H9 (cell line): ENCODE measurements at regions not wholly inside any gene's neighbourhood (a gene's known extent, or its start where the extent isn't known, plus 50 kb on each side); places are given as distances from the start of the nearest gene placed in this dataset.

Experiments used
- DNase-seq: peaks from one replicate; pipeline ENCODE4 v3.0.0-alpha.2; 2017
- H2AFZ ChIP-seq: one replicate; pipeline ENCODE4 v1.6.1; 2013; ENCODE audit warnings: mild to moderate bottlenecking, low read length, control low read depth, moderate library complexity
- H2AK5ac ChIP-seq: 2 replicates; pipeline ENCODE4 v1.6.1; 2013; ENCODE audit warnings: low read length, control low read depth, mixed read lengths; ENCODE audit not compliant: insufficient read length
- H2BK120ac ChIP-seq: one replicate; pipeline ENCODE4 v1.6.1; 2013; ENCODE audit warnings: low read depth, mild to moderate bottlenecking, low read length, control low read depth, inconsistent platforms; ENCODE audit not compliant: poor library complexity, severe bottlenecking
- H2BK12ac ChIP-seq: 2 replicates; pipeline ENCODE4 v1.6.1; 2013; ENCODE audit warnings: low read length, control low read depth, mixed read lengths, low read depth; ENCODE audit not compliant: insufficient read length
- H2BK15ac ChIP-seq: 2 replicates; pipeline ENCODE4 v1.6.1; 2013; ENCODE audit warnings: low read depth, low read length, control low read depth
- H2BK20ac ChIP-seq: one replicate; pipeline ENCODE4 v1.6.1; 2013; ENCODE audit warnings: low read depth, mild to moderate bottlenecking, low read length, control low read depth, inconsistent platforms; ENCODE audit not compliant: poor library complexity, severe bottlenecking
- H2BK5ac ChIP-seq: 2 replicates; pipeline ENCODE4 v1.6.1; 2013; ENCODE audit warnings: low read length, control low read depth, mixed read lengths; ENCODE audit not compliant: insufficient read length
- H3K14ac ChIP-seq: 2 replicates; pipeline ENCODE4 v1.6.1; 2013; ENCODE audit warnings: low read length, control low read depth; ENCODE audit not compliant: insufficient read depth
- H3K18ac ChIP-seq: 2 replicates; pipeline ENCODE4 v1.6.1; 2013; ENCODE audit warnings: low read depth, mild to moderate bottlenecking, mixed read lengths, low read length, control low read depth; ENCODE audit not compliant: insufficient read length
- H3K23ac ChIP-seq: 2 replicates; pipeline ENCODE4 v1.6.1; 2013; ENCODE audit warnings: low read length, control low read depth, mixed read lengths, low read depth; ENCODE audit not compliant: insufficient read length
- H3K23me2 ChIP-seq: 2 replicates; pipeline ENCODE4 v1.6.1; 2013; ENCODE audit warnings: low read depth, mild to moderate bottlenecking, mixed read lengths, low read length, control low read depth; ENCODE audit not compliant: insufficient read length, poor library complexity, severe bottlenecking
- H3K27ac ChIP-seq: 2 replicates; pipeline ENCODE4 v1.5.1; 2013; ENCODE audit warnings: low read length, control low read depth, mixed read lengths, low read depth; ENCODE audit not compliant: insufficient read length
- H3K27me3 ChIP-seq: 2 replicates; pipeline ENCODE4 v1.6.1; 2013; ENCODE audit warnings: low read length, control low read depth, inconsistent platforms; ENCODE audit not compliant: insufficient read depth
- H3K4ac ChIP-seq: 2 replicates; pipeline ENCODE4 v1.6.1; 2013; ENCODE audit warnings: low read depth, mild to moderate bottlenecking, control low read depth, inconsistent platforms, low read length, moderate library complexity
- H3K4me1 ChIP-seq: 2 replicates; pipeline ENCODE4 v1.6.1; 2013; ENCODE audit warnings: low read length, control low read depth, inconsistent platforms; ENCODE audit not compliant: insufficient read depth
- H3K4me2 ChIP-seq: 2 replicates; pipeline ENCODE4 v1.6.1; 2013; ENCODE audit warnings: low read length, control low read depth, mixed read lengths; ENCODE audit not compliant: insufficient read length, insufficient read depth
- H3K56ac ChIP-seq: 2 replicates; pipeline ENCODE4 v1.6.1; 2013; ENCODE audit warnings: low read depth, mild to moderate bottlenecking, mixed read lengths, low read length, control low read depth; ENCODE audit not compliant: insufficient read length
- H3K79me1 ChIP-seq: 2 replicates; pipeline ENCODE4 v1.6.1; 2013; ENCODE audit warnings: low read depth, mild to moderate bottlenecking, moderate library complexity, low read length, control low read depth, inconsistent platforms; ENCODE audit not compliant: insufficient read depth, poor library complexity, severe bottlenecking
- H3K79me2 ChIP-seq: 2 replicates; pipeline ENCODE4 v1.6.1; 2013; ENCODE audit warnings: low read length, control low read depth, inconsistent platforms; ENCODE audit not compliant: insufficient read depth
- H3K9ac ChIP-seq: 2 replicates; pipeline ENCODE4 v1.6.1; 2013; ENCODE audit warnings: low read length, control low read depth, mixed read lengths; ENCODE audit not compliant: insufficient read length; ENCODE audit errors: extremely low read depth
- H3K9me3 ChIP-seq: one replicate; pipeline ENCODE4 v1.6.1; 2013; ENCODE audit warnings: low read depth, low read length, inconsistent platforms; ENCODE audit not compliant: control insufficient read depth
- H3T11ph ChIP-seq: one replicate; pipeline ENCODE4 v1.6.1; 2013; ENCODE audit warnings: mild to moderate bottlenecking, low read length, control low read depth, inconsistent platforms
- H4K20me1 ChIP-seq: one replicate; pipeline ENCODE4 v1.6.1; 2013; ENCODE audit not compliant: control insufficient read depth, insufficient read length, insufficient read depth
- H4K5ac ChIP-seq: 2 replicates; pipeline ENCODE4 v1.6.1; 2013; ENCODE audit warnings: low read depth, mild to moderate bottlenecking, mixed read lengths, low read length, control low read depth; ENCODE audit not compliant: insufficient read length
- H4K8ac ChIP-seq: replicated peaks from 2 replicates; pipeline ENCODE4 v1.6.1; 2013; ENCODE audit warnings: low read length, control low read depth, mixed read lengths, low read depth; ENCODE audit not compliant: insufficient read length
- H4K91ac ChIP-seq: 2 replicates; pipeline ENCODE4 v1.6.1; 2013; ENCODE audit warnings: low read depth, mild to moderate bottlenecking, moderate library complexity, mixed read lengths, low read length, control low read depth; ENCODE audit not compliant: insufficient read length
- H3K27ac Mint-ChIP-seq, 3 experiments: 2 replicates in 2 of 3; 3 replicates in 1 of 3; pipeline ENCODE4 v1.8.0; 2020 to 2021; ENCODE audit warnings: mixed read lengths in 3 of 3, mild to moderate bottlenecking in 1 of 3, moderate library complexity in 1 of 3
- H3K27me3 Mint-ChIP-seq: 2 replicates; pipeline ENCODE4 v1.8.0; 2021; ENCODE audit warnings: low read depth, mild to moderate bottlenecking, moderate library complexity, mixed read lengths
- H3K36me3 Mint-ChIP-seq, 3 experiments: 2 replicates in 2 of 3; 3 replicates in 1 of 3; pipeline ENCODE4 v1.8.0; 2020 to 2021; ENCODE audit warnings: low read depth in 3 of 3, mixed read lengths in 3 of 3; ENCODE audit not compliant: insufficient read depth in 1 of 3
- H3K4me1 Mint-ChIP-seq, 2 experiments: 2 replicates each; pipeline ENCODE4 v1.8.0; 2020; ENCODE audit warnings: mixed read lengths in 2 of 2
- H3K4me3 Mint-ChIP-seq, 2 experiments: 2 replicates in 1 of 2; 3 replicates in 1 of 2; pipeline ENCODE4 v1.8.0; 2020 to 2021; ENCODE audit warnings: mild to moderate bottlenecking in 2 of 2, mixed read lengths in 2 of 2, moderate library complexity in 1 of 2
- H3K9me3 Mint-ChIP-seq, 2 experiments: 2 replicates in 1 of 2; 3 replicates in 1 of 2; pipeline ENCODE4 v1.8.0; 2020; ENCODE audit warnings: mild to moderate bottlenecking in 2 of 2, mixed read lengths in 2 of 2, moderate library complexity in 1 of 2
- WGBS: extraction: QIAGEN DNeasy Blood & Tissue Kit; methylation state at CpG from one replicate; pipeline ENCODE4 v1.1.7; 2013; ENCODE audit warnings: missing lambda C conversion rate, low lambda C conversion rate, mixed read lengths; ENCODE audit not compliant: insufficient read length; ENCODE audit errors: extremely low coverage; 5-methylcytosine and 5-hydroxymethylcytosine counted together
- TF ChIP-seq, protein P1 (sequence below): fragments of 200-600 bp; sonication (generic); conservative IDR thresholded peaks from 3 replicates; pipeline ENCODE4 v1.8.0; 2021; ENCODE audit warnings: antibody characterized with exemption, mild to moderate bottlenecking

DNA sequence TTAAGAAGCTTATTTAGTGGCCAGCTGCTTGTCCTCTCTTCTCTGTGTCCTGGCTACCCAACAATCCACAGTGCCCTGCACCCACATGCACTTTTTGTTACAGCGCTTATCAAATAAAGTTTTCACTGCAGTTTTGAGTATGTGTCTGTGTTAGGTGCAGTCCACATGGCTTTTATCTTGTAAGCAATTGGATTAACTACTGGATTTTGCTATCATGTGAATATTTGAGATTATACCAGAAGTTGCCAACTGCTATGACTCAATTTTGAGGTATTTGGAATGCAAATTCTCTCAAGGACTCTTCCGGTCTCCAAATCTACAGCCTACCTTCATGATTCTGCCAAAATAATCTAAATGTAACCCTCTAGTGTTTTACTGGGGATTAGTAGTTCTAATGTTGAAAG is 690.2 kb downstream of the NR2F1-AS1 start:
- no peak overlapping the region for H2BK15ac ChIP-seq
- no peak overlapping the region for H3K56ac ChIP-seq
- no peaks in the 10 kb centered on the region for H4K20me1 ChIP-seq
- no peak overlapping the region for H3K4me2 ChIP-seq
- no peaks in the 10 kb centered on the region for H3K9me3 ChIP-seq
- Mint-ChIP-seq H3K4me1 (peaks cover 4% of the 10 kb centered on the region in 2 experiments), H3K36me3 (no peaks in the 10 kb centered on the region; a peak in 1 of 7 replicates), H3K4me3 (no peak overlapping the region), H3K9me3 (no peaks in the 10 kb centered on the region; a peak in 2 of 5 replicates), H3K27ac (no peak overlapping the region), H3K27me3 (peaks cover 2% of the 10 kb centered on the region; the same call in 1 of the 2 replicates)
- TF ChIP-seq, protein P1, sequence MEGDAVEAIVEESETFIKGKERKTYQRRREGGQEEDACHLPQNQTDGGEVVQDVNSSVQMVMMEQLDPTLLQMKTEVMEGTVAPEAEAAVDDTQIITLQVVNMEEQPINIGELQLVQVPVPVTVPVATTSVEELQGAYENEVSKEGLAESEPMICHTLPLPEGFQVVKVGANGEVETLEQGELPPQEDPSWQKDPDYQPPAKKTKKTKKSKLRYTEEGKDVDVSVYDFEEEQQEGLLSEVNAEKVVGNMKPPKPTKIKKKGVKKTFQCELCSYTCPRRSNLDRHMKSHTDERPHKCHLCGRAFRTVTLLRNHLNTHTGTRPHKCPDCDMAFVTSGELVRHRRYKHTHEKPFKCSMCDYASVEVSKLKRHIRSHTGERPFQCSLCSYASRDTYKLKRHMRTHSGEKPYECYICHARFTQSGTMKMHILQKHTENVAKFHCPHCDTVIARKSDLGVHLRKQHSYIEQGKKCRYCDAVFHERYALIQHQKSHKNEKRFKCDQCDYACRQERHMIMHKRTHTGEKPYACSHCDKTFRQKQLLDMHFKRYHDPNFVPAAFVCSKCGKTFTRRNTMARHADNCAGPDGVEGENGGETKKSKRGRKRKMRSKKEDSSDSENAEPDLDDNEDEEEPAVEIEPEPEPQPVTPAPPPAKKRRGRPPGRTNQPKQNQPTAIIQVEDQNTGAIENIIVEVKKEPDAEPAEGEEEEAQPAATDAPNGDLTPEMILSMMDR = no peak
- no peak overlapping the region for H2BK5ac ChIP-seq
- H3K23me2 ChIP-seq = no peaks in the 10 kb centered on the region
- no peak overlapping the region for H3K9ac ChIP-seq
- H3K23ac ChIP-seq = no peak overlapping the region
- no peak overlapping the region for H3T11ph ChIP-seq
- H2AK5ac ChIP-seq = no peak overlapping the region
- no peaks in the 10 kb centered on the region for H3K79me2 ChIP-seq
- no peak overlapping the region for H2BK20ac ChIP-seq
- H3K4ac ChIP-seq = no peak overlapping the region
- H3K14ac ChIP-seq = no peak overlapping the region
- H4K5ac ChIP-seq = no peak overlapping the region
- DNase-seq = no peak
- H3K79me1 ChIP-seq = no peaks in the 10 kb centered on the region
- no peak overlapping the region for H2BK12ac ChIP-seq
- H2AFZ ChIP-seq = no peak overlapping the region
- H4K91ac ChIP-seq = no peak overlapping the region
- no CpG with 5 or more reads among the region's 2 CpGs for WGBS
- no peak overlapping the region for H4K8ac ChIP-seq
- no peak overlapping the region for H3K27ac ChIP-seq
- no peak overlapping the region for H3K18ac ChIP-seq
- no peaks in the 10 kb centered on the region for H3K27me3 ChIP-seq
- no peaks in the 10 kb centered on the region for H3K4me1 ChIP-seq
- no peak overlapping the region for H2BK120ac ChIP-seq
